ENCODE measurements at regions not wholly inside any gene's neighbourhood (a gene's known extent, or its start where the extent isn't known, plus 50 kb on each side); places are given as distances from the start of the nearest gene placed in this dataset.
A peak's percentile ranks its signal among the peaks of the same experiment; 100 is the strongest.
"Not testable (repeated sequence)": the region's sequence is repeated elsewhere in the genome, so short reads cannot be mapped to it uniquely, and the experiment has no call there.

DNA sequence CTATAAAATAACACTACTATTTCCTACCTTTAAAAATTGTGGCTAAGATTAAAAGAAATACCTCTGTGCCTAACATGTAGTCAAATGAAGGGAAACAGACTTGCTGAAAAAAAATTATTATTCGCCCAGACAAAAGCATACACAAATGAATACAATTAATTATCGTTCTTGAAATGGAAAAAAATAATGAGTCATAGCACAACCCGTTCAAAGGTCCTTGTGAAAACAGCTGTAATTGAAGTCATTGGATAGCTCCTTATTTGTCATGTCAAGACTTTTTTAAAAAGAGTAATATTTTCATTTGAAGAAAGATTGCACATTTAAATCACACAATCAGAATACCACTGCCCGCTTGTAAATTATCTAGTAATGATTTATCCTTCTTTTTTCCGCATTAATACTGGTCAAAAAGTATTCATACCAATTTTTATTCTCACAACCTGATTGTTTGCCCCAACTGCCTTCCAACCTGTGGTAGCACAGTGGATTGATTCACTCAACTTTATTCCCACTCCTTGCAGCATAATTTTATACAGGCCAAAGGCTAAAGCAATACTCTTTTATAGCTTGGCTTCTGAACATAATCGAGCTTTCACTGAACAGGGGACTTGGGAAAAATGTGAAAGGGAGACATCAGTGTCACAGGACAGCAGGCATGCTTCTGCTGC lies 655.2 kb upstream of the MAP3K7 start:
- no peak for DNase-seq

DNA sequence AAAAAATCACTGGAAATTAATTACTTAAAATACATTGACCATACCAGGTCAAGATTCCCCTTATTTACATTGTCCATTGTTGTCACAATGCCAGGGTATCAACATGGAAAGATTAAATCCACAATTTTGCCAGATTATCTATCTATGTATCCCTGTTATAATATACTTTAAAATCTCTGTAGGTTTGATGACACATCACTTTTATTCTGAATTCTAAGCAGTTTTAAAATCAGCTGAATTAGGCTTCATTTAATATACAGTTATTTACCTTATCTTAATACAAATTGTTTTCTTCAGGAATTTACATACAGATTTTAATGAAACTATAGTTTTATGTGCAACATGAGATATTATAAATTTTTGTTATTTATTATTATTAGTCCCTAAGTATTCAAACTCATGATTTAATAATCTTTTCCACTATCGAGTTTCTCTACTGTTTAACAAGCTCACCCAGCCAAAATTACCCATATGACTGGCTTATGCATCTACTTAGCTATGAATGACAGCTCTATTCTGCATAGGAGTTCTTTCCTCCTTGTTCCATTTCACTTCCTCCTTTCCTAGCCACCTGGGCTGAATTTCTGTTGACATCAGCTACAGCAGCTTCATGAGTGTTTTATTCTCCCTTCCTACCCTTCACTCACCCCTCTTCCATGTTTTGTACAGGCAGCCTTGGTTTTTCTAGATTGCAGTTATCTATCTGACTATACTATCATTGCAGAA lies 654.2 kb upstream of the MAP3K7 start:
- DNase-seq = no peak

DNA sequence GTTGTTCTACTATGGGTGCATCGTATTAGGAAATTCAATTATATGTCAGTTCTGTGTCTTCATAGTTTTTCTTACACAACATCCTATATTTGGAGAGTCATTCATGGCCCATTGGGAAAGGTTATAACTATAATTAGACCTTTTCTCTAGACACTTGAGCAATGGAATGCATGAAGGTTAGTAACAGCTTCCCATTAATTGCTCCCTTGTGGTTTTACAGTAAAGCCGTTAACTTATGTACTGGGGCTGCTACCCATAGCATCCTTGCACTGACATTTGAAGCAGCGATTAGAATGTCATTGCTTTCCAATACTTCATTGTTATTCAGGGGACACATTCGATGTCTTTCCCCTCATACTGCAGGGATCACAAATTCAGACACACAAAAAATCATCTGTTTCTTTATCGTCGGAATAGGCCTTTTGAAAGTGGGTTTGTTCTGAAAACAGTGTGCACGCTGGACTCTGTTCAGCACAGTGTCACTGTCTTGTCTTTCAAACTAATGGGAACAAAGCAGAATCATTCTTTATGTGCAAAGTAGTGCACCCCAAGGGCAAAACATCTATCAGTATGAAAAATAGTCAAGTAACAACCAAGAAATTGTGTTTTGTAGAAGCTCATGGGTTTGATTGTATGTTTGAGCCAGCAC lies 634.3 kb upstream of the MAP3K7 start:
- no peak for DNase-seq

DNA sequence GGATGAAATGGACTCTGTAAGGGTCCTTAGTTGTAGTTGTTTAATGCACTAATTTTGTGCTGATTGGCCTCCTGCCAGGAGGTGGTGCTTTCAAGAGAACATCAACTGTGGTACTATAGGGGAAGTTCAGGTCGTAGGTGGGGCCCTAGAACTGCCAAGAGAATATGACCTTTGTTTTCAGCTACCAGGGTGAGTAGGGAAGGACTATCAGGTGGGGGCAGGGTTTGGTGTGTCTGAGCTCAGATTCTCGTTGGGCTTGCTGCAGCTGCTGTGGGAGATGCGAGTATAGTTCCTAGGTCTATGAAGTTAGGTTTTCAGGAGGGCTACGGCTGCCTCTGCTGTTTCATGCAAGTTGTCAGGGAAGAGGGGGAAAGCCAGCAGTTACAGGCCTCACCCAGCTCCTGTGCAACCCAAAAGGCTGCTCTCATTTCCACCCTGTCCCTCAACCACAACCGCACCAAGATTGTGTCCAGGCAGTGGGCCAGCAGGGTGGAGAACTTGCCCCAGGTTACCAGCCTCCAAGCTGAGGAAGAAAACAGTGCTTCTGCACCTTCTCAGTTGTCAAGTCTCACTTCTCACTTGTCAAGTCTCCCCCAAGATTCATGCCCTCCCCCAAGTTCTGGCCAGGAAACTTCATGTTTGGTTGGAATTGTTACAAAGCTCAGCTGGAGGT lies 626.5 kb upstream of the MAP3K7 start:
- DNase-seq = no peak

DNA sequence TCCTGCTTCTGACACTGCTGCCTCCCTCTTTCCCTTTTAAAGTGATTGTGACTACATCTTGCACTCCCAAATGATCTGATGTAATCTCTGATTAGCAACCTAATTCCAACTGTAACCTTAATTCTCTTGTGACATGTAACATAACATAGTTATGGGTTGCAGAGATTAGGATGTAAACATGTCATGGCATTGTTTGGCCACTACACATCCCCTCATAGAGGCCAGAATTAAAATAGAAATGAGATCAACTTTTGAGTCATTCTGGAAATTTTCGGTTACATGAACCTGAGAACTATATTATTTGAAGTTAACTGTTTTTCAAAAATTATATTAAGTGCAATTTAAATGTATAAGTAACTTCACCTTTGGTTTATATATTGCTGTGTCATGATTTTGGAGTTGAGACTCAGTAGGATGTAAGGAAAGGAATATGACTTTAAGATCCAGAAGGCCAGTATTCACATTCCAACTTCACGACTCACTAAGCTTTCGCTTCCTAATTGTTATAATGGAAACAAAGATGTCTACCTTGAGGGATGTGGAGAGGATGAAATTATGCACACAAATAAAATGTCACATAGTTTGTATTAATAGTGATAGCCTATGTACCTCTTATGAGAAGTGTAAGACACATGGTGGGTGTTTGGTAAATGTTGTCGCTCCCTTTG lies 611.9 kb upstream of the MAP3K7 start:
- no peak for DNase-seq

DNA sequence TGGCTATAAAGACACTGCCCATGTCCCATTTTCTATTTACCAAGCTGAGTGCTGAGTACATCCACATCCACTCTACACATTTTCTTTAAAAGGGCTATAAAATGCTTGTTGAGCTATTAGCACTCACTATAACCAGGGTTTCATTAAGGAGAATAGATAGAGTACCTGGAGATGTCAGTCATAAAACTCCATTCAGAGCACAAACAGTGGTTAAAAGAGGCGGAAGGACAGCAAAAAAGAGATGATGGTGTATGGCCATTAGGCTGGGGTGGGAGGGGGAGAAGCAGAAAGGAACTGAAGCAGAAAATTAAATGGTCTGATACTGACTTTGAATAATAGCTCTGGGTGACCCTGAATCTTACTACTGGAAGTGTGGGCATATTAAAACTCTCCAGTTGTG lies 609.9 kb upstream of the MAP3K7 start:
- no peak for DNase-seq

DNA sequence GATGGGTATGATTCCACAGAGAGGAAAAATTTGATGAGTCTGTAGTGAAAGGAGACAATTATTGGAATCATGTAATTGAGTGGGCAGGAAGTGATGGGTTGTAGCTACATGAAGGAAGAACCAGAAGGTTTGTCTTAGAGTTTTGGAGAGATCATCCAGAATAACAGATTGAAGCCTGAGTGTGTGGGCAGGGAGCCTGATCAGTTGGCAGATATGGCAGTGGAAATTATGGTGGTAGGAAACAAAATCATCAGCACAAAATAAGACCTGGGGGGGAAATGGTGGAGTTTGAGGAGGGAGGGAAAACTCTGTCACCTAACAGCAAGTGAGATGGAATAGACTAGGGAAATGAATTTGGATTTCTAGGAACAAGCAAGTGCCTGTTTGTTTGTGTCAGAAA lies 606.6 kb upstream of the MAP3K7 start:
- no peak for DNase-seq

DNA sequence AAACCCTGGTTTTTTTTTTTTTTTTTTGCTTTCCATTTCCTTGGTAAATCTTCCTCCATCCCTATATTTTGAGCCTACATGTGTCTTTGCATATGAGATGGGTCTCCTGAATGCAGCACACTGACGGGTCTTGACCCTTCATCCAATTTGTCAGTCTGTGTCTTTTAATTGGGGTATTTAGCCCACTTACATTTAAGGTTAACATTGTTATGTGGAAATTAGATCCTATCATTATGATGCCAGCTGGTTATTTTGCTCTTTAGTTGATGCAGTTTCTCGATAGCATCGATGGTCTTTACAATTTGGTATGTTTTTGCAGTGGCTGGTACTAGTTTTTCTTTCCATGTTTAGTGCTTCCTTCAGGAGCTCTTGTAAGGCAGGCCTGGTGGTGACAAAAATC lies 603.2 kb upstream of the MAP3K7 start:
- not testable (repeated sequence) for DNase-seq

DNA sequence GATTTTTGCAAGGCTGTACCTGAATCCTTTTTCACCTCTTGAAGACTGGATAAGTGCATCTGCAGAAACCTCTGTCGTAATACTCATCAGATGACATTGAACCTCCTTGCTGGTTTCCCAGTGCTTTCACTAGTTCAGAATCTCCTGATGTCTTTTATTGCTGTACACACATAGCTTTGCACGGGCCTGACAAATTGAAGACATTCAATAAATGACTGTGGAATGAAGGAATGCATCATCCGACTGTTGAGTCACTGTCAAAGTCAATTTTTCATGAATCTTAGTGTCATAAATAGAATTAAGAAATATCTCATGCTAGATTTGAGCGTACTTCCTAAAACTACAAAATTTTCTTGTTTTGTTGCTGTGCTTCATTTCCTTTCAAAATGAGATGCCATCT lies 598.2 kb upstream of the MAP3K7 start:
- DNase-seq = no peak

DNA sequence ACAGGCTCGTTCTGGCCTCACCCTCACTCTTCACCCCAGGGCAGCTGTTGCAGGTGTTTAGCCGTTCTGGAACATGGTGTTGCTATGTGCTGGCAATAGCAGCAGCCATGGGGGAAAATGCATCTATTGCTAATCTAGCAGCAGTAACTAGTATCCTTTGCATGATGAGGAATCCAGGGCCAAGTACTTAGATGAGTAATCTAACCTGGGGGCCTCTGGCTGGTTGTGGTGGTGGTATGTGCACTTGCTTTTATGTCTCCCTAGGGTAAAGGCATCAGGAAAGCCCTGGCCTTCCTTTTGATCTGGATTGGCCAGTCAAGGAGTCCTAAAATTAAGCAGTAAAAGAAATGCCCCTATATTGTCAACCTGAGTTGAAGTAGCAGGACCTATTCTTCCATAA lies 594.5 kb upstream of the MAP3K7 start:
- peak; percentile 29 for DNase-seq

DNA sequence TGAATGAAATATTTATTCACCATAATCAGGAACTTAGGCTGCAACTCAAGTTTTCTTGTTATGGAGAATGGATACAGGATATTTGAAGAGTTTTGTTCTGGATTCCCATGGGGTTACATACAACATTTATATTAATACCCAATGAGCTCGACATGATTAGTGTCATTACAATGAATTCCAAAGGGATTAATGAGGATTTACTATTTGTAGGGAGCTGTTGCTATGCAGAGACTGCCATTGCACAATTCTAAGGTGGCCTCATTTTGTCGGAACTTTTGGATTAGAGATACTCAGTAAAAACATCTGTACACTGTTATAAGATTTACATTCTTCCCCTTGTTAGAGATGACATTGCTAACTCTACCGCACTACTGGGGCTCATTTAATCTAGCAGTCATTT lies 586.8 kb upstream of the MAP3K7 start:
- no peak for DNase-seq

DNA sequence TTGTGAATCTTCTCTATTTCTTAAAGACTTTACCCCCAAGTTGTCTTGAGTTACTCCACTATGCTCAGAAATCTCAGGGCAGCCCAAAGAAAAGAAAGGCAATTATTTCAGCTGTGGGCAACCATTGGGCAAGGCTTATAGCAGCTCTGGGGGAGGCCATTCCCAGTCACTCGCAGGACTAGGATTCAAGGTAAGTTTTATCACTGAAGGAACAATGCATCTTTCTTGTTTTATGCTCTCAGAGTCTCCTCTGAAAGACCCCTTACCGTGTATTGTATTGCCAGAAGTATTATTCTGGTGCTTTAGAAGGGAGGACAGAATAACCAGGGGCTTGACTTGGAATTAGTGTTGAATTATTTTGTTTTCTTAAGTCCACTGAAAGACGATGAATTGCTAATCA lies 586.3 kb upstream of the MAP3K7 start:
- no peak for DNase-seq

DNA sequence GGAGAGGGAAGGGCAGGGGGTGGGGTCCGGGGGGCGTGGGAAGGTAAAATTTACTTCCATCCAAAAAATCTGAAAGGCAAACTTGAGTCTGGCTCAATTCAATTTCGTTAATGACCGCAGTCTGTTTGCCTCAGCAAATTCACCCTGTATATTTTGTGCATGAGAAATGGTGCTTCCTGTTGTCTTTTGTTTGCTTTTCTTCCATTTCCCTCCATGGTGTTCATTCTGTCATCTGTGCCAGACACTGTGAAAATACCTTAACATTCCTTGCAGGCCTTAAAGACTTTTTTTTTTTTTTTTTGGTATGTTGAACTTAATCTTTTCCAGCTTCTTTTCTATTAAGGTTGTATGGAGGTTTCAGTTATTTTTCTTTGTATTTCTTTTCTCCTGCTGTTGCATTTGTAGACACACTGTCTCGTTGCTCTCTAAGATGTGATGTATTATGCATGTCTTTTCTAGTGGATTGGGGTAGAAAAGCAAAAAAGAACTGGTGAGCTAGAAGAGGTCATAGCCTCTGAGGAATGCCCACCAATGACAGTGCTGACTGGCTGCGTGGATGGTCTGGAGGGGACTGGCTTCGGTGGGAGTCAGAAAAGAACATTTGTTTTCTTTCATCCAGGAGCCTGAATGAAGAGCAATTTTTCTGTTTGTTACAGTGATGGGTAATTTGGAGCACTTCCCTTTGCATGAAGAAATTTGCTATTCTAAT lies 585.0 kb upstream of the MAP3K7 start:
- DNase-seq = no peak

DNA sequence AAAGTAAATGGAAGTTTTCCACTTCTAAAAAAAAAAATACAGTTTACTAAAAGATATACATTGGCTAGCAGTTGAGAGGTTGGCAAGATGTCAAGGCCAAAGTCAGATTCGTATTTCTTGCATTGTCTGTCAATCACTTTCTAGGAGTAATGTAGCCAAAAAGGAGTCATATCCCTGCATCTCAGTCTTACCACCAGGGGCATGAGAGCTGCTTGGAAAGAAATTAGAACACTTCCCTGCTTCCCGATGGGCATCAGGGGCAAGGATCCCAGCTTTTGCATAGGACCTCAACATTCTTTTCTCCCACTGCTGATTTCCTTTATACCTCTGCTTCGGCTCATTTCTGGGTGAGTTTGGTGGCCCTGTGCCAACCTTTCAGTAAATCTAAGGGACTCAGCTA lies 581.0 kb upstream of the MAP3K7 start:
- DNase-seq = no peak

DNA sequence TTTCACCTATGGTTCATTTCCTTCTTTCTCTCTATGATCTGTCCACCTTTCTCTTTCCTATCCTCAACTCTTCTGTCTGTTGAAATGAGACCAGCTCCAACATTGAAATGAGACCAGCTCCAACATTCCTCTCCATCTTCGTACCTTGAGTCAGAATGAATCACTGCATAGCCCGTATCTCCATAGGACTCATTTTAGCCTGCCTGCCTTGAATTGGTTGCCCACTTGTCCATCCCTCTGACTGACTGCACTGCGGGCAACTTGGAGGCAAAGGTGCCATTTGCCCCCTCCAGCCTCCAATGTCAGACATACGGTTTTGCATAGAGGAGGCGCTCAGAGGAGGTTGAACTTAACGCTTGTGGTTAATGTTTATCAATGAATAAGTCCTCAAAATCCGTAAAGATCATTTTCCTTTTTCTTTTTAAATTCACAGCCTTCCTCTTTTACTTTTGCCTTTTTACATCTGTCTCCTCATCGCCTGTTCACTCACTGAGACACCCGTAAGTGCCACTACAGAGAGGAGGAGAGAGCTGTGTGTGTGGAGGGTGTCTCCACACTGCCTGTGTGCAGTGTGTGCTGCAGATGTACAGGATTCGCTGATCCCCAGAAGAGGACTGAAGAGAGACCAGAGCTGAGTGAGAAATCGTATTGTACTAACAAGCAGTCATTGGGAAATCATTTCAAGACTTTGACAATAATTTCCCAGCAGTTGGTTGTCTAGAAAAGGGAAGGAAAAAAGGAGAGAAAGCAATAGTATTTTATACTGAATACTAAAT lies 579.6 kb upstream of the MAP3K7 start:
- peak; percentile 3 for DNase-seq

DNA sequence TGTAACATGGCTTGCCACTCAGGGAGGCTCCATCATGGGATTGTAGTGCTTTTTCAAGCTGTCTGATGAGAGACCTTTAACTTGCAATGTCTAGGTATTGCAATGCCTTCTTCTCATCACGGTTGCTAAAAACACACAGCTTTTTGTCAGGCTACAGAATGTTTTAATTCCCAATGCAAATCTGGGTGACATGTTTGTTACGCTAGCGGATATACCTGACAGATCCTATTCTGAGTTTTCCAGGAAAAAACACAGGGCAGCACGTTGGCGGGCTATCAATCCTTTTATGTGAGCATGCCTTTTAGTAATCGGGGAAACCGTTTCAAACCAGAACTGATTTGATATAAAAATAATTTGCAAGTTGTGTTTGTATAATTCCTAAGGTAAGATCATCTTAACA lies 577.2 kb upstream of the MAP3K7 start:
- no peak for DNase-seq

DNA sequence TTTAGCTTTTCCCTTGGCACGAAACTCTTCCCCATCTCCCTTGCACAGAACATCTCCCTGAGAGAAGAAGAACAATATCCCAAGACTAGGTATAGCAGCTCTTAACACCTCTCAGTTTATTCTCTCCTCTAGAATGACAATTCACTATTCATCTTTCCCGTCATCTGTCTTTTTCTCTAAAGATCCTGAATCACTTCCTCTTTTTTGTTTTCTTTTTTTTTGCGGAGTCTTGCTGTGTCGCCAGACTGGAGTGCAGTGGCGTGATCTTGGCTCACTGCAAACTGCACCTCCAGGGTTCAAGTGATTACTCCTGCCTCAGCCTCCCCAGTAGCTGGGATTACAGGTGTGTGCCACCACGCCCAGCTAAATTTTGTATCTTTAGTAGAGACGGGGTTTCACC lies 574.4 kb upstream of the MAP3K7 start:
- no peak for DNase-seq

DNA sequence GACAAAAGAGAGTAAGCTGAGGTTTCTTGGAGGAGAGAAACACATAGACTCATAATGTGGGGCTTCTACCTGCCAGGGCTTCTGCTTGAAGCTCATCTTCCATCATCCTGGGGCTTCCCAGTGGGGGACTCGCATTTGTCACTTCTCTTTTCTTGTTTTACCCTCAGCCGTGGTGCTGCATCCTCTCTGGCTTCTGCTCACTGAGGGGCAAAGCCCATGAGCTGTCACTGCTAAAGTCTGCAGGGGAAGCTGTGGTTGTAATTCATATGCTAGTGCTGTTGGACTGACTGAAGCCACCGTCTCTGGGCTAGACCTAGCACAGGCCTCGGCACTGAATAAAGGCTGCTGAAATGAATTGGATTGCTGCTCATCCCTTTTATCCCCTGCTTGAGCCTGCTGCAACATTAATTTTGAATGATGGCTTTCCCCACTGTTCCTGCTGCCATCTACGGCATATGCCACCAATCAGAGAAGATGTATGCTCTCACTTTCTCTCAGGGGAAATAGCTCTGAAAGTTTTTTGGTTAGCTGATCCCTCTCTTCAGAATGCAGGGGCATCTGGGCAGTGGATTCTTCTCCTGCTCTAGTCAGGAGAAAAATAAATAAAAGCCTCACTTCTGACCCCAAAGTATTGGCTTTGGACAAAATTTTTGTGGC lies 568.4 kb upstream of the MAP3K7 start:
- DNase-seq = no peak

DNA sequence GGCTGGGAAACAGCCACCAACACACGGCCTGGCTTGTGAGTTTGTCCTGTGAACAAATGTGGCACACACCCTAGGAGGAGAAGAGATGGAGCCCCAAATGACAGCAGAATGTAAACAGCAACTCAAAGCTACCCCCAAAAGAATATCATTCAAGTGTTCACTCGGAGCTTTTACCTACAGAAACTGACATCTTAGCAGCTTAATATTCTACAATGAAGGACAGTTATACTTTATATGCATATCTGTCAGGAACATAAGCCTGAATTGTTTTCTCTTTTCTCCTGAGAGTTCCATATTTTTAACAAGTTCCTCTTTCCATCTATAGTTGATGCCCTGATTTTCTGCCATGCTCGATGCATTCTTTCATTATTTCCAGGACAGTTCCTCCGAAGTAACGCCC lies 566.0 kb upstream of the MAP3K7 start:
- DNase-seq = no peak

DNA sequence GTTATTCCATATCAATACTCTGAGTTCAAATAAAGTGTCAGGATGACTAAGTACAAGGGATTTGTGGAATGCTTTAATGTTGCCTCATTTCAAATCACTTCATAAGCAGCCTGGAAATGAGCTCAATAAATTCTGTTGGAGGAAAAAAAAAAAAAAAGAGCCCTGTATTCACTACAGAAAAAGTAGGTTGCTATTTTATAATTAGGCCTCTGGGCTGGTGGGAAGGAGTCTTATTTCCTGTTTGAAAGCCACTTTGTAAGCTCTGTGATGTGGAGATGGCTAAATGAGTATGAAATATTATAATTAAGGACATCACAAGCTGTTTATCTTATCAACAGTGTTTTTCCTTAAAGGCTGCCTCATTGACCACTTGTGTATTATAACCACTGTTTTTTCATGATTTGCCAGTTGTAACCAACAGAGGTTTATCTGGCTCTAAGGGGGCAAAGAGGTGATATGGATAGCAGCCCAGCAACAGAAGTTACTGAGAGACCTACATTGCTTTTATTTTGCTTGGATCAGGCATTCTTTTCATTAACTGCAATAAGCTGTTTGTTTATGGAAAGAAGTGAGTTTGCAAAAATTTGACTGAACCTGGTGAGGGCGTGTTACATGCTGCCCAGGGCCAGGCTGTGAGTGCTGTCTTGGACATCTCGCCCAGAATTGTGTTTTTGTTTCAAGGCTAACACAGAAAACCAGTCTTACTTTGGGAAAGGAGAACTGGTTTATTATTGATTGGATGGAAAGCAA lies 563.3 kb upstream of the MAP3K7 start:
- no peak for DNase-seq
